Fibroblast of lung (primary cell): ENCODE measurements at regions not wholly inside any gene's neighbourhood (a gene's known extent, or its start where the extent isn't known, plus 50 kb on each side); places are given as distances from the start of the nearest gene placed in this dataset.

Experiments used
- EZH2 ChIP-seq: IDR thresholded peaks from 2 replicates; pipeline ENCODE4 v1.5.1; 2012; ENCODE audit warnings: low read length, control low read depth, mild to moderate bottlenecking; ENCODE audit errors: missing control alignments
- TF ChIP-seq, protein P1 (sequence below), 2 donors: IDR thresholded peaks in 1 of 2; conservative IDR thresholded peaks in 1 of 2; 1 replicate in 1 of 2; 2 replicates in 1 of 2; pipeline ENCODE4 v1.5.1; 2011 to 2012; ENCODE audit warnings: low read length in 2 of 2, control low read depth in 1 of 2, inconsistent platforms in 1 of 2, low read depth in 1 of 2, mild to moderate bottlenecking in 1 of 2

DNA sequence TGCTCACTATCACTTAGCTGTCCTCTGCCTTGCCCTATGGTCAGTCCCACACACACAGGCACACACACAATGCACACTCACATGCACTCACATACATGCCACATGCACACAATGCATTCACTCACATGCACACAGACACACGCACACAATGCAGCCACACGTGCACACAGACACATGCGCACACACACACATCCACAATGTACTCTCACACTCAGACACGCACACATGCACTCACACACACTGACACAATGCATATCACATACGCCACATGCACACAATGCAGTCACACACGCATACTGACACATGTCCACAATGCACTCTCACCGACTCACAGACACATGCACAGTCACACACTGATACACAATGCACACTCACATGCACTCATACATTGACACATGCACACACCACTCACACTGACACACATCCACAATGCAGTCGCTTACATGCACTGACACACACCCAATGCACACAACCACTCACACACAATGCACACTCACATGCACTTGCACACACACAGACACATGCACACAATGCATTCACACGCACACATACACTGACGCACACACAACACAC is 99.7 kb downstream of the ENGASE start:
- TF ChIP-seq, protein P1, sequence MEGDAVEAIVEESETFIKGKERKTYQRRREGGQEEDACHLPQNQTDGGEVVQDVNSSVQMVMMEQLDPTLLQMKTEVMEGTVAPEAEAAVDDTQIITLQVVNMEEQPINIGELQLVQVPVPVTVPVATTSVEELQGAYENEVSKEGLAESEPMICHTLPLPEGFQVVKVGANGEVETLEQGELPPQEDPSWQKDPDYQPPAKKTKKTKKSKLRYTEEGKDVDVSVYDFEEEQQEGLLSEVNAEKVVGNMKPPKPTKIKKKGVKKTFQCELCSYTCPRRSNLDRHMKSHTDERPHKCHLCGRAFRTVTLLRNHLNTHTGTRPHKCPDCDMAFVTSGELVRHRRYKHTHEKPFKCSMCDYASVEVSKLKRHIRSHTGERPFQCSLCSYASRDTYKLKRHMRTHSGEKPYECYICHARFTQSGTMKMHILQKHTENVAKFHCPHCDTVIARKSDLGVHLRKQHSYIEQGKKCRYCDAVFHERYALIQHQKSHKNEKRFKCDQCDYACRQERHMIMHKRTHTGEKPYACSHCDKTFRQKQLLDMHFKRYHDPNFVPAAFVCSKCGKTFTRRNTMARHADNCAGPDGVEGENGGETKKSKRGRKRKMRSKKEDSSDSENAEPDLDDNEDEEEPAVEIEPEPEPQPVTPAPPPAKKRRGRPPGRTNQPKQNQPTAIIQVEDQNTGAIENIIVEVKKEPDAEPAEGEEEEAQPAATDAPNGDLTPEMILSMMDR (conservative IDR thresholded peaks at IDR 0.05 in 1 of 2, IDR thresholded peaks at IDR 0.05 in 1 of 2; ENCODE audit: low read depth in 1 of 2, low read length in 2 of 2): no peak
- no peak for TF ChIP-seq EZH2
